Heart left ventricle (tissue), 16 donors: ENCODE measurements at regions not wholly inside any gene's neighbourhood (a gene's known extent, or its start where the extent isn't known, plus 50 kb on each side); places are given as distances from the start of the nearest gene placed in this dataset.

Source experiments
- ATAC-seq, 4 donors: fragments of 200-7000 bp; cut with Tn5 transposase; one replicate each; pipeline ENCODE4 v1.9.1; 2020 to 2022; ENCODE audit warnings: moderate library complexity in 4 of 4, mild to moderate bottlenecking in 3 of 4, moderate number of reproducible peaks in 1 of 4
- DNase-seq, 5 donors: peaks; one replicate each; pipeline ENCODE4 v3.0.0-alpha.2; 2020
- H3K27ac ChIP-seq, 12 donors: fragments of 200-600 bp; sonication (generic) in 4 of 12; one replicate each; pipeline versions ENCODE4 v1.5.0 to v1.8.0; 2016 to 2022; ENCODE audit warnings: mild to moderate bottlenecking in 2 of 12
- H3K27me3 ChIP-seq, 9 donors: fragments of 200-600 bp; sonication (generic) in 2 of 9; one replicate each; pipeline versions ENCODE4 v1.5.1 to v1.8.0; 2016 to 2022; ENCODE audit warnings: mild to moderate bottlenecking in 3 of 9
- H3K36me3 ChIP-seq, 9 donors: fragments of 200-600 bp; sonication (generic) in 2 of 9; one replicate each; pipeline versions ENCODE4 v1.5.0 to v1.8.0; 2018 to 2022; ENCODE audit warnings: mild to moderate bottlenecking in 2 of 9
- H3K4me1 ChIP-seq, 12 donors: fragments of 200-600 bp; sonication (generic) in 4 of 12; one replicate each; pipeline versions ENCODE4 v1.5.0 to v1.8.0; 2016 to 2022; ENCODE audit warnings: mild to moderate bottlenecking in 3 of 12
- H3K4me3 ChIP-seq, 12 donors: fragments of 200-600 bp; sonication (generic) in 4 of 12; one replicate each; pipeline versions ENCODE4 v1.5.0 to v1.8.0; 2017 to 2022; ENCODE audit warnings: mild to moderate bottlenecking in 9 of 12, moderate library complexity in 4 of 12
- H3K9me3 ChIP-seq, 12 donors: fragments of 200-600 bp; sonication (generic) in 4 of 12; one replicate each; pipeline versions ENCODE4 v1.5.0 to v1.8.0; 2016 to 2022; ENCODE audit warnings: mild to moderate bottlenecking in 1 of 12
- CTCF ChIP-seq, 12 donors: fragments of 200-600 bp; sonication (generic) in 4 of 12; IDR thresholded peaks; one replicate each; pipeline versions ENCODE4 v1.5.0 to v1.8.0; 2018 to 2022; ENCODE audit warnings: antibody characterized with exemption in 12 of 12, mild to moderate bottlenecking in 5 of 12
- POLR2A ChIP-seq, 2 donors: fragments of 450-650 bp; IDR thresholded peaks; one replicate each; pipeline ENCODE4 v1.6.1; 2017; ENCODE audit warnings: antibody characterized with exemption in 2 of 2, mild to moderate bottlenecking in 2 of 2, moderate library complexity in 2 of 2
- WGBS, 4 donors: extraction: QIAGEN DNeasy Blood & Tissue Kit in 2 of 4; methylation state at CpG; one replicate each; pipeline versions ENCODE4 v1.1.5 to v1.1.7; 2013 to 2018; 5-methylcytosine and 5-hydroxymethylcytosine counted together
- intact Hi-C, 10 donors: fragments of 100-400 bp; cut with DNase I; formaldehyde crosslinking; loops; one replicate each; pipeline versions ENCODE4 v1.11.1 to v1.14.2; 2022
- donor health status: ischemic (EF 13 %, LVEDD 7.1; RV severe dilation, severe dysfunction).
- donor health status: healthy with polysubstance abuse.
- donor health status: DM: no; HTN: yes; CAD: no.
- donor health status: DM: no; HTN: no; CAD: no.
- donor health status: ischemic (EF 25% LVEDD 6.9; RV normal size, moderate dysfunction).
- donor health status: ischemic (EF 25% LVEDD 5.7; RV mildly dilated, moderate dysfunction).
- donor health status: healthy.
- donor health status: DM: yes; HTN: yes; CAD: no.
- donor health status: ischemic (EF 35%, LVEDD 5.7; RV mildly dilated, moderate dysfunction).
- donor health status: nonischemic (EF 11% LVEDD 7.7; RV severe dilation, severe dysfunction).
- donor health status: DM: yes; HTN: yes; CAD: no.
- donor health status: PGD.
- donor health status: ischemic (EF 29% LVEDD 5.4; RV normal size, mild dysfunction).
- donor health status: nonischemic (EF 23%, LVEDD 6.1; RV moderate dilation, normal function).

- DNase-seq (no peak), ATAC-seq (no peak)
- Histone ChIP-seq H3K27ac (no peak overlapping the region), H3K4me1 (no peaks in the 10 kb centered on the region), H3K36me3 (no peaks in the 10 kb centered on the region), H3K4me3 (no peak overlapping the region), H3K9me3 (peaks cover 0 to 9% (median under 1%) of the 10 kb centered on the region in 12 donors), H3K27me3 (peaks cover 0 to 18% (median 0%) of the 10 kb centered on the region in 9 donors)
- TF ChIP-seq CTCF (IDR thresholded peaks at IDR 0.05) (no peak), POLR2A (IDR thresholded peaks at IDR 0.05) (no peak)
- WGBS, 4 donors = 78 to 87% (median 84%) methylated on average over 5 of the region's 5 CpGs
- intact Hi-C loops = no loop called here
Observed at GRCh38 chr7:25928549-25929330, 223.3 kb upstream of the NFE2L3 start.

- intact Hi-C loops = no loop called here
- peaks cover 0 to 18% (median 0%) of the 10 kb centered on the region in 9 donors for H3K27me3 ChIP-seq
- WGBS, 4 donors = 67 to 82% (median 81%) methylated on average over 5 of the region's 5 CpGs
- no peak overlapping the region for H3K4me3 ChIP-seq
- TF ChIP-seq CTCF (IDR thresholded peaks at IDR 0.05) (no peak), POLR2A (IDR thresholded peaks at IDR 0.05) (no peak)
- no peak overlapping the region for H3K27ac ChIP-seq
- peaks cover 0 to 16% (median 6%) of the 10 kb centered on the region in 12 donors for H3K9me3 ChIP-seq
- H3K36me3 ChIP-seq = no peaks in the 10 kb centered on the region
- H3K4me1 ChIP-seq = no peaks in the 10 kb centered on the region
- ATAC-seq (no peak), DNase-seq (no peak)
Observed at GRCh38 chr7:25929448-25929847, 222.6 kb upstream of the NFE2L3 start.

- 84 to 89% (median 85%) methylated on average over 5 of the region's 5 CpGs for WGBS, 4 donors
Observed at GRCh38 chr7:25930492-25931048, 221.4 kb upstream of the NFE2L3 start.

More at GRCh38 chr7:25930492-25931048, 221.4 kb upstream of the NFE2L3 start:
- TF ChIP-seq POLR2A (IDR thresholded peaks at IDR 0.05) (no peak), CTCF (IDR thresholded peaks at IDR 0.05) (no peak)
- ATAC-seq (no peak), DNase-seq (no peak)
- no peaks in the 10 kb centered on the region for H3K4me1 ChIP-seq
- peaks cover 0 to 18% (median 0%) of the 10 kb centered on the region in 9 donors for H3K27me3 ChIP-seq
- no peak overlapping the region for H3K27ac ChIP-seq
- intact Hi-C loops = no loop called here
- no peaks in the 10 kb centered on the region for H3K36me3 ChIP-seq
- H3K4me3 ChIP-seq = no peak overlapping the region
- H3K9me3 ChIP-seq = peaks cover 0 to 22% (median 7%) of the 10 kb centered on the region in 12 donors
